NCI-H1092 treated with DMSO at 0.1 percent for 48 hours (cell line): ENCODE measurements at regions not wholly inside any gene's neighbourhood (a gene's known extent, or its start where the extent isn't known, plus 50 kb on each side); places are given as distances from the start of the nearest gene placed in this dataset.

ENCODE experiments used
- DNase-seq: peaks from one replicate; lab custom pipeline; 2025; lab: John Stamatoyannopoulos, UW

DNA sequence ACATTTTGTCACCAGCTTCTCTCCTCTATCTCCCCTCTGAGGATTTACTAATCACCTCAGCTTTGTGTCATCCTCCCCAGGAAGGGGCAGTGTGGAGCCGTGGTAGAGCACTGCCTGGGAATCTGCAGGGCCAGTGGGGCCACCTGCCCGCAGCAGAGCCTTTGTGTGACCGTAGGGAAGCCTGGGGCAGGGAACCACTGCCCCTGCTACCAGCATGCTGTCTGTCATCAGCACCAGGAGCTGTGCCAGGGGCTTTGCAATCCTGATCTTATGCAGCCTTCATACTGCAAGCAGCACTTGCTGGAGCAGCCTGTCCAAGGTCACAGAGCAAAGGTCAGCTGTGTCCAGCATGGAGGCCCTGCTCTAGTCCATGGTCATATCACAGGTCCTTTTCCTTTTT lies 170.2 kb upstream of the IL12A start:
- no peak for DNase-seq

DNA sequence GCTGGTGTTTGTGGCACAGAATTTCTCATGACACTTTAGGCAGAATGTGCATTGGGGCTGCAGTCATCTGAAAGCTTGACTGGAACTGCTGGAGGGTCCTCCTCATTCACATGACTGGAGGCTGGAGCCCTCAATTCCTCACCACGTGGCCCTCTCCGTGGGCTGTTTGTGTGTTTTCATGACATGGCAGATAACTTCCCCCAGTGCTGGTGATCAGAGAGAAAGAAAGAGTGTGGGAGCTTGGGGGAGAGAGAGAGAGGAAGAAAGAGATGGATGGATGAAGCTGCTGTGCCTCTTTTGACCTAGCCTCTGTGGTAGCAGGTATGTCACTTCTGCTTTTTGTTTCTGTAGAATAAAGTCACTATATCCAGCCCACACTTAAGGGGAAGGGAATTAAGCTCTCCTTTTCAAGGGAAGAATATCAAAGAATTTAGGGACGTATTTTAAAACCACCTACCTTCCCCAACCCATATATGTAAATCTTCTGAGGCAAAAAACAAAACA lies 169.6 kb upstream of the IL12A start:
- DNase-seq = no peak

DNA sequence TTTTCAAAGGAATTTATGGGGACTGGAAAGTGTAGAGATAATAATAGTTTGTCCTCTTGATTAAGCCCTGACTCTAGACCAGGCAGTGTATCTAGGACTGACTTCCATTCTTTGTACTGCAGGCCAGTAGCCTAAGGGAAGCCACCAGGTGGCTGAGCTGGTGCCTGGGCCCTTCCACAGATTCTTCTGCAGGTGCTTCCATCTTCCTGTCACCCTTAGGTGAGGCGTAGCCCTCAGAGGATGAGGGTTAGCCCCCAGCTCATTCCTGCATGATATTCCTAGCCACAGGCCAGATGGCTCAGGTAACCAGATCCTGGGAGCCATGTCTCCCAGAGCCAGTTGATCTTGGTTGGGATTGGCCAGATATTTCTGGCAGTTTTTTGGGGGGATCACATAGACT lies 169.0 kb upstream of the IL12A start:
- no peak for DNase-seq

DNA sequence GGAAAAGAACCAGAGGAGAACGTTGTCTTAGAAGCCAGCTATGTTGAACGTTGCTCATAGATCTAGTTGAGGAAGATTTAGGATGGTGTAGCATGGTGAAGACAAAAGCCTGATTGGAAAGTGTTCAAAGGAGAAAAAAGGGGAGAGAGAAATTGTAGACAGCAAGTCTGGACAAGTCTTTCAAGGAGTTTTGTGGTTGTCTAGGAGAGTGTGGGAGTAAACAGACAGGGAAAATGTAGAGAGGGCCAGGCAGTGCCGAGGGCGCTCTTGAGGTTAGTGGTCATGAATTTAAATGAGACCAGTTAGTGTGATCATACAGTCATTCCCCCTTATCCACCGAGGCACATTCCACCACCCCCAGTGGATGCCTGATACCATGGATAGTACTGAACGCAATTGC lies 167.5 kb upstream of the IL12A start:
- DNase-seq = no peak

DNA sequence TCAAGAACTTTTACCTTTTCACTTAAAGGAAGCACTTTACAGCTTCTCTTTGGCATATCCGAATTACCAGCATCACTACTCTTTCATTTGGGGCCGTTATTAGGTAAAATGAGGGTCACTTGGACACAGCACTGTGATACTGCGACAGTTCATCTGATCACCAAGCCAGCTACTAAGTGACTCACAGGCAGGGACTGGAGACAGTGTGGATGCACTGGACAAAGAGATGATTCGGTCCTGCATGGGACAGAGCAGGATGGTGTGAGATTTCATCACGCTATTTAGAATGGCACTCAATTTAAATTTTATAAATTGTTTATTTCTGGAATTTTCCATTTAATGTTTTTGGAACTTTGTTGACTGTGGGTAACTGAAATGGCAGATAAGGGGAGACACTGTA lies 166.9 kb upstream of the IL12A start:
- DNase-seq = no peak

DNA sequence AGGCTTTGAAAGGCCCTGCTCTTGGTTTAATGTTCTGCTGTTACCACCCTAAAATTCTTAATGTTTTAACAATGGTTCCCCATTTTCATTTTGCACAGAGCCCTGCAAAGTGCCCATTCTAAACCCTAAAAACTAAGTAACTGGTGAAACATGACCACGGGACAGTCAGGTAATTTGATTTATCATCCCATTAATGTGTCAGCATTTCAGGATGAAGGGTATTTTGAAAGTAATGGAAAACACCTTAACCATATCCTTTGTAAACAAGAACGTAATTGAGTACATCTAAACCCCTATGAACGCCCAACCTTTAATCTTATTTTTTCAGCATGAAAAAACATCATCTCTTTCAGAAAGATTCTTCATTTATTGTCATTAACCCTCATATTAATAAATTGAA lies 164.9 kb upstream of the IL12A start:
- DNase-seq = no peak

DNA sequence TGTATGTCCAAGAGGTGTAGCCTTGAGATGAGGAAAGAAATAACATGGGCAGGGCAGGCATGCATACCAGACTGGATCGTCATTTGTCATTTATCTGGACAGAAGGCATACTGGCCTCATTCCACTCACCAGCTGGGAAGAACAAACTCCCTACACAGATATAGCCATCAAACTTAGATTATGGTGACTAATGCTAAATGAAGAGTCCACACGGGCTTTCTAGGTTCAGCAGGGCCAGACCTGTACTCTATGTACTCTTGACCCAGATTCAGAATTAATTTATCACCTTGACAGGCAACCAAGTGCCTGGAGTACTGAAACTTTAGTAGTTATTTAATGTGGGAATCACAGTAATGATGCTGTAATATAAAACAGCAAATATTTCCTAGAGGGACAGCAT lies 164.3 kb upstream of the IL12A start:
- DNase-seq = no peak

DNA sequence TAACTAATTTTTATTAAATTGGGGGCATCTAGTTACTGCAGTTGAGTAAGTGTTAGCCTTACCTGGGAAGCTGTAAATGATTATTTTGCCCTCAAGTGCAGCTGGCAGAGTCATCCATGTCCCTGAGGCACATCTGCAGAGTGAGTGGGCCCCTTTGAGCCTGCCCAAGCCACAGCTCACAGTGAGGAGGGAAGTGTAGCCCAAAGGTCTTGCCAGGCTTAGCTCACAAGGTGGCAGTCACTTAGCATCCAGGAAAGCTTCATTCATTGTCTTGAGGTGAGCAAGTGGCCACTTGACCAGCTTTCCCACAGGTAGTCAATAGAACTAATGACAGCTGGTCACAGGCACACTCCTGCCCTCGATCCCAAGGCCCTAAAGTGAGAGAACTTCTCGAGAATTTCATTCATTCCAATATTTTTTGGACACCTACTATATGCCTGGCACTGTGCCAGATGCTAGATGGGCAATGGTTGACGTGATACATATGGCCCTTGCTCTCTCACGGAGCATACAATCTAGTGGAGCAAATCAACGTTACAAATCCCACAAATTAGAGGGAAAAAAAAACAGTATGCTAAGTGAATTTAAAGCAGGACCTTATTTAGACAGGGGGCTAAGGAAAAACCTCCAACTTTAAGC lies 163.3 kb upstream of the IL12A start:
- no peak for DNase-seq

DNA sequence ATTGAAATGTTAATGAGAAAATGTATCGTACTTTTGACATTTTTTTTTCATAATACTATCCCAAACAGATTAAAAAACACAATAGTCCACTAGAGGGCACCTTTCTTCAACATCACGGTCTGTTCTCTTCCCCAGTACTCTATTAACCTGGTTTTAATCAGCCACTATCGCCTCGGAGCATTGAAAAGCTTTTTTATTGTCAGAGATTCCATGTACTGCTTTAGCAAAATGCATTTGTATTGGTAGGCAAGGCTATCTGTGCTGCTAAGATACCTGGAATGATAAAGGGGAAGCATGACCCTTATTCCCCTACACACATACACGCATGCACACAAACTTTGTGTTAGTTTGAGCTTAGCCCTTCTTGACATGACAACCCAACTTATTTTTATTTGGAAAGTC lies 160.1 kb upstream of the IL12A start:
- DNase-seq = peak; percentile 72

DNA sequence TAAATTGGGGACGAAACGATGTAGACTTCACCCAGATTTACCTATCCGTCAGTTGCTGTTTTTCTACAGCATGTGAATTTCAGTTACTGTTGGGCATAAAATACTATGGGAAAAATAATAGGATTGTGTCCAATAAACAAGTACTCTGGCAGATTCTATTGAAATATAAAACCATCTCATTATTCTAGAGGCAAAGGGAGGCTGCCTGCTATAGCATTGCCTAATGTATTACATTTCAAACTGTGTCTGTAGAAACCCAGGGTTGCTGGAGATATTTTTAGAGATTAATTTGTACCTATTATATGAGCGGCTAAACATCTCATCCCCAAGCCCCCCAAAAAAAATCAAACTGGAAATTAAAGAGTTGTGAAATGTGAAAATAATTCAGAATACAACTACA lies 159.6 kb upstream of the IL12A start:
- DNase-seq = peak; percentile 11

DNA sequence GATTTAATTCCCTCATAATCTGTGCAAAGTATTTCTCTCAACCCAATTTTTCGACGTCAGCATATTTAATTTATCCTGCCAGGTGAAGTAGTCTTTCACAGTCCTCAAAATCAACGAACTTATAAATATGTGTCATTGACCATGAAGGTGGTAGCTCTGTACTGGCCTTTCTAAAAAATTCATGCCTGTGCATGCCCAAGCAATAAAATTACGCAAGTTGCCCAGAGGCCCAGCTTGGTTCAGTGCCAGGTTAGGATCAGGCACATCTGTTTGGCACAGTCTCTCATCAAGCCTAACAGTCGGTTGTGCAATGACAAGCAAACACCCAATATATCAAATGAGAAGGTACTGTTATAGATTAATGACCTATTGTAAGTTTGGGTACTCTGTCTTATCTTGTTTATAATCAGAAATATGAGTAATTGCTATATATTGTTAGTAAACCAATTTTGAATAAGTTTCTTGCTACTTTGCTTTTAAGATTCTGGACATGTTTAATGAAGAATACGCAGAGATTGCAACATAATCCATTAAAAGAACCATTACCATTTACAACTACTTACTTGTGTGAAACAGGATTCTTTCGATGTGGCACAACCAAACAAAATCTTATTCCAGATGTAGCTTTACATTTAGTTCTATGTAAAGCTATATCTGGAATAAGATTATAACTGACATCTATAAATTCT lies 159.0 kb upstream of the IL12A start:
- DNase-seq = peak; percentile 15

DNA sequence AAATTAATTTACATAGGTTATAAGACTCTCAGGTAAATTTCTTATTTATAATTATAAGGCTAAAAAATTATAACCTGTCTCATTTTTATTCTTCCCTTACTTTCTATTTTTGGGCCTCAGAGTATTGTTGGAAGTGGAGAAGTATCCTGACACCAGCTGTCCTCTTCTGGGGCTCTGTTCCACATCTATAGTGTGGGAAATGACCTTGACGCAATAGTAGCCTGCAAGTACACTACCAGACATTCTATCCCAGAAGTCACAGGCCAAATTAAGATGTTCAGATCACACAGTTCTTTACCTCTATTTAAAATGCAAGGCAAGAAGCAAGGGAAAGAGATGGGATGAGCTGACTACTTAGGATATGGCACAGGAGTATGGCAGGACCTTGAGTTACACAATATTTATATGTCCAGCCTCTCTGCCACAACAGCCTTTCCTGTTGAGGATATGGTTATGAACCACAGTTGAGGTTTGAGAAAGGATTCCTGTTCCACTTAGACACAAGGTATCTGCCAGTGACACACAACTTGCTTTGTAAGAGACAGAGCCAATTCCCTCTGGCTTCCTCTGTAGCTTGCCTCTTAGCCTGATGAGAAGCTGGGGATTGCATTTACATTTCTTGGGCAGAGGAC lies 158.0 kb upstream of the IL12A start:
- no peak for DNase-seq

DNA sequence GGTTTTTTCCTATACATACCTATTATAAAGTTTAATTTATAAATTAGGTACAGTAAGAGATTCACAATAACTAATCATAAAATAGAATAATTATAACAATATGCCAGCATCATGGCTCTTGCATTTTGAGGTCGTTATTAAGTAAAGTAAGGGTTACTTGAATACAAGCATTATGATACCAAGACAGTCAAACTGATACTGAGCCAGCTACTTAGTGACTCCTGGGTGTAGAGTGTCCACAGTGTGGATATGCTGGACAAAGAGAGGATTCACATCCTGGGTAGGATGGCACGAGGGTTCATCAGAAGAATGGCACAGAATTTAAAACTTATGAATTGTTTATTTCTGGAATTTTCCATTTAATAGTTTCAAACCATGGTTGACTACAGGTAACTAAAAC lies 157.2 kb upstream of the IL12A start:
- no peak for DNase-seq

DNA sequence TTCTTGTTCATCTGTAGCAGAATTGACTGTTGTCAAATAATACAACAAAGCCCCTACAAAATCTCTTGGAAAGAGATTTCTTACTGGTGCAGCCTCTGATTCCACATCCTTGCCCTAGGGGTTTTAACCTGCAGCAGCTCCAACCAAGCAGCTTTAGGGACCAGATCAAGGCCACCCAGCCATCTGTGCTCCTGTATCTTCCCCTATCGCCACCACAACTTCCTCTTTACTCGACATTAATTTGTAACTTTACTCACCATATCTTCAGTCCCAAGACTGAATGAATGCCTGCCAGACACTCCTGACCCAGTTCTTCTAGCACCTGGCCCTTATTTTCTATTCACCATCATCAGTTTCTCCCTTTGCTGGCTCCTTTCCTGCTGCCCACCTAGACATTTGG lies 156.6 kb upstream of the IL12A start:
- no peak for DNase-seq

DNA sequence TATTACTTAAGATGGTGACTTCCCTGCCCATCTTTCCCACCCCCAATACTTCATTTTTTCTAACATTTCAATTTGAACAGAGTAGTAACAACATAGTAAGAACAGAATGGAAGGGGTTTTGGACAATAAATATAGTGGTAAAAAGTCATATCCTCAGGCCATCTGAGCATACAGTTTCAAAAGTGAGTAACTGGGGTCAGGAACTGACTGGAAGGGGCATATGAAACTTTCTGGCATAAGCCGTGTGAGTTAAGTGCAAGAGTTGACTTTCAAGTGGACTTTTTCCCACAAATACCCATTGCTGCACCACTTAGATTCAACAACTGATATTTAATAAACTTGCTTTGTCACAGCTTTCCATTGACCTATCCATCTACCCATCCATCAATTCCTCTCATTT lies 153.5 kb upstream of the IL12A start:
- DNase-seq = no peak

DNA sequence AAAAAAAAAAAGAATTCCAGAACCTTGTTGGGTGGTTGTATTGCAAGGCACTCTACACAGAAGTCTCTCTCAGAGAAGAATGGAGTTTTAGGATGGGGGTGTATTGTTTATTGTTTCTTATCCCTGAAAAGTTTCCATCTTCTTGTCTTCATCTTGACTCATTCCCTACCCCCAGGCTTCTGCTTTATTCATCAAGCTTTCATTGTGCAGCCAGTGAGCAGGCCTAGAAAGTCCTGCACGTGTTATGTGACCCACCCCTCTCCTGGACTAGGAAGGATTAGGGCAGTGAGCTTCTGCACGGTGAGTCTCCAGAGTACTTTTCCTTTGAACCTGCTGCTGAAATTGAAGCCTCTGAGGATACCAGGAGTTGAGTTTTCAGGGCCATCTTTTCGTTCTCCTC lies 150.9 kb upstream of the IL12A start:
- DNase-seq = no peak

DNA sequence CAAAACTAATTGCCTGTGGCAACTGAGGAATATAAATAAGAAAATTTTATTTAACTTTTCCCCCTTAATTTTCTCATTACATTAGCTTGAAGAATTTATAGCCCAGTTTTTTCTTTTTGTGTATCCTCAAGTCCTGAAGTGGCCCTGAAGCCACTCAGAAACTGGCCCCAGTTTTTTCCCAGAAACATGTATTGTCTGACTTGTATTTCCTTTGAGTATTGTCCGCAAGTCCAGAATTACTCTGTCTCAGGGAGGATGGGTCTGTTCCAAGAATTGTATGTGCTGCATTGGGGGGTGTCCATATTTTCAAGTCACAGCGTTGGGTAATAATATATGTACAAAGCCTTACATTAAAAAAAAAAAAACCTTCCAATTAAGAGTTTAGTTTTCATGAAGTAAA lies 149.7 kb upstream of the IL12A start:
- no peak for DNase-seq

DNA sequence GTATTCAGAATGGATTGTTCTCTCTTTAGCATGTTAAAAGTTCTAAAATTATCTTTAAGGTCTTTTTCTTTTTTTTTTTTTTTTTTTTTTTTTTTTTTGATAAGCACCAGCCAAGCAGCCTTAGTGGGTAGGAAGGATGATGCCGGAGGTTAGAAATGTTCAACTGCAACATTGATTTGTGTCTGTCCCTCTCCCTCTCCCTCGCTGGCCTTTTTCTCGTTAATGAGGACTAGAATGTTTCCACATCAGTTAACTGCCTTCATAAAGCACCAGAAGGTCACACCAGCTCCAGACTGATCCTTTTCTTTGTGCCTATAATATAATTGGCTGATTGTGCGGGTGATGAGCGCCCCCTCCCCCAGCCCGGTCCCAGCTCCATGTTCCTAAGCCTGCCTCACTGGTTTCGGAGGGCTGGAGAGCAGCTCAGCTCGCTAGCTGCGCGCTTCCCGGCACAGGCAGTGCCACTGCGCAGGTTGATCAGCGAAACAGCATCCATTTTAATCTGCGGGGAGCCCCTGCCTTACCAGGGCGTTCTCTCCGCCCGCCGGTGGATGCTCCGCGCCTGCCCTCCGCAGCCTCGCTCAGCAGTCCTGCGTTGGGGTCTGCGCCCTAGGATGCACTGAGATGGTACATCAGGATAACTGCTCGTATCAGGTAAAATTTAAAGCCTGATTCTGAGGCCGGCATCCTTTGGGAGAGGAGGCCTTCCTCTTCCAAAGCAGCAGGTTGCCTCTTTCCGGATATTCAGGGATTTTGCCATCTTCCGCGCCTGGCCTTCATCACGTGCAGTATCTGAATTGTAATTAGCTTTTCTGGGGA lies 148.9 kb upstream of the IL12A start, which contains the start of gene SCHIP1:
SCHIP1 (plus strand) TSS at position 301 of the 819 bp plus-strand sequence.
- peak; percentile 78 for DNase-seq

DNA sequence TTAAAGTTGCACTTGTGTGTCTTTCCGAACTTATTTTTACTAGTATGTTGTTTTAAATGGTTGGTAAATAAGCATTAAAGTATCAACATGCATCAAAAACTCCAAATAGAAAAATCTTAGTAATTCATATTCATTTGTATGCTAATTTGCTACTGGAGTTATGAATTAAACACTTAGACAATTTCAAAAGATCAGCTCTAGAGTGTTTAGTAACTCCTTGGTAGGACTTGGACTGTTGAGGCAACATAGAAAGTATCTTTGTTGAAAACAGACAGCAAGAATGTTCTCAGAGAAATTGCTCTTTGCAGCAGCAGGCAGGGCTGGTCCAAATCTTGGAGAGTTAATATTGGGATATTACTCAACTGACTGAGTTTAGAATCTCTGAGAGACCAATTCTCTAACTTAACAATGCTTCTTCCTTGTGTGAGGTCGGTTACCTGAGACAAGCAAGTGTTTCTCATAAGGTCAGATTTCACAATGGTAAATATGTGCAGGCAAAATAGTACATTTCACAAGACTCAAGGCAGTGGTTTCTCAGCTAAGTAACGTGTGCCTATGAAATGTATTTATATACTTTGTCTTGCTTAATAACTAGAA lies 147.8 kb upstream of the IL12A start:
- DNase-seq = peak; percentile 10

DNA sequence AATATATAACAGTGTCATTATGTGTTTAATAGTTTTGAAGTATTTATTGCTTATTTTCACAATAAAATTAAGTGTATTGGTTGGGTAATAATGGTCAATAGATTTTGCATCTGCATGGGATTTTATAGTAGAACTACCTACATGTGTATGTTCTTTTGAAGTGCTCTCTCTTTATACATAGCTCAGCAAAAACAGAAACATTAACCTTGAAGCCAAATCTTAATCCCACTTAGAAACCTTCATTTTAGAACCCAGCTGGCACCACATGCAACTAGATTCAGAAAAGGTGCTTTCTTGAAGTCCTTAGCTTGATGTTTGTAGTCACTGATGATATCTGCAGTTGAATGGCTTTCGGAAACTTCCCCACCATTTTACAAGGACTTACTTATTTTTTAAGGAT lies 146.9 kb upstream of the IL12A start:
- DNase-seq = no peak

DNA sequence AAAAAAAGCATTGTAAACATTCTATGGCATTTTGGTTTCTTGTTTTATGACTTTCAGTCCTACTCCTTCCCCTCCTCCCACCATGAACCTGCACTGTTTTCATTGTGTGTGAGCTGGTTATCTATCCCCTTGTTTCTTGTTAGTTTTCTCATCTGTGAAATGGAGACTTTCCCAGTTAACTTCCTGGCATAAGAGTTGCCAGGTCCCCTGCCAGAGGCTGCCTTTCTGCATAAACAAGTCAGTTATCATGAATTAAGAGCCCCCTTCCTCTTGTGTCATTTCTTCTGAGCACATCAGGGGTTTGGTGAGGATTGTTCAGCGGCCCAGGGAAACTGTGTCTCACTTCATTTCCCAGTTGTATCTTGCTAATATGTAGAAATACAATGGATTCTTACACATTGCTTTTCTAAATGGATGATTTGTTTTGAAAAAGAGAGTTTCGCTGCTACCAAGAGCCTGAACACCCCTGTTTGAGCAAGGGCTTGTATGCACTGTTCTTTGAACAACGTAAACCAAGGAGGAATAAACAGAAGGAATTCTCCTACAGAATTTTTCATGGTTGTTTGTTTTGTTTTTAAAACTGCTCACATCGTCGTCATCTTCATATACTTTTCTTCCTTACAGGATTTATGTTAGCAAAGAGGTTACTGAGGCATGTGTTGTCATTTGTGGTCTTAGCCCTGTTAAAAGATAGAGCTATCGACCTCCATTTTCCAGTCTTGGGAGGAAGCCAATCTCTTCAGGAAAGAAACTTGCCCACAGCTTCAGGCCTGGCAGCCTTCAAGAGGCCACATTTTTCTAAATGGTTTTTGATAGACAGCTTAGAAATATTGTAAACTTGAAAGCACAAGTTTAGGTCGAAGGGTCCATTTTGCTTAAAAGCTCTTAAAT lies 144.6 kb upstream of the IL12A start:
- no peak for DNase-seq
